ENCODE measurements at regions not wholly inside any gene's neighbourhood (a gene's known extent, or its start where the extent isn't known, plus 50 kb on each side); places are given as distances from the start of the nearest gene placed in this dataset.

GRCh38 chr2:118375907-118376485 is 287.7 kb downstream of the INSIG2 start:
- no peak for TF ChIP-seq POLR2A (IDR thresholded peaks at IDR 0.05; ENCODE audit: low read depth)
- no peak for TF ChIP-seq POLR2AphosphoS5 (IDR thresholded peaks at IDR 0.05)

All from esophagus muscularis mucosa (tissue), 2 donors.